Breast epithelium (tissue), 4 donors: ENCODE measurements at regions not wholly inside any gene's neighbourhood (a gene's known extent, or its start where the extent isn't known, plus 50 kb on each side); places are given as distances from the start of the nearest gene placed in this dataset.

Source experiments
- DNase-seq, 2 donors: peaks; one replicate each; pipeline ENCODE4 v3.0.0-alpha.2; 2019; ENCODE audit warnings: low spot score in 2 of 2
- H3K27ac ChIP-seq, 2 donors: fragments of 200-600 bp; sonication (generic) in 1 of 2; one replicate each; pipeline ENCODE4 v1.5.1; 2016 to 2019; ENCODE audit warnings: mild to moderate bottlenecking in 1 of 2
- H3K27me3 ChIP-seq, 2 donors: fragments of 200-600 bp; sonication (generic) in 1 of 2; one replicate each; pipeline versions ENCODE4 v1.5.1 to v1.6.0; 2017 to 2019; ENCODE audit warnings: control low read depth in 1 of 2, mild to moderate bottlenecking in 1 of 2
- H3K36me3 ChIP-seq: fragments of 200-600 bp; one replicate; pipeline ENCODE4 v1.5.1; 2019
- H3K4me1 ChIP-seq, 2 donors: fragments of 200-600 bp; sonication (generic); one replicate each; pipeline ENCODE4 v1.5.1; 2016 to 2019; ENCODE audit warnings: control low read depth in 1 of 2
- H3K4me3 ChIP-seq, 3 donors: fragments of 200-600 bp; sonication (generic); 1 replicate in 2 of 3; 2 replicates in 1 of 3; pipeline ENCODE4 v1.5.1; 2016 to 2019; ENCODE audit warnings: mild to moderate bottlenecking in 3 of 3, moderate library complexity in 2 of 3
- H3K9me3 ChIP-seq, 2 donors: fragments of 200-600 bp; sonication (generic) in 1 of 2; one replicate each; pipeline ENCODE4 v1.5.1; 2016 to 2019; ENCODE audit warnings: control low read depth in 1 of 2
- CTCF ChIP-seq, 3 donors: fragments of 450-650 bp; IDR thresholded peaks; one replicate each; pipeline ENCODE4 v1.5.1; 2016 to 2017; ENCODE audit warnings: antibody characterized with exemption in 3 of 3, mild to moderate bottlenecking in 3 of 3, moderate library complexity in 3 of 3
- POLR2A ChIP-seq: fragments of 450-650 bp; IDR thresholded peaks from one replicate; pipeline ENCODE4 v1.6.1; 2016; ENCODE audit warnings: antibody characterized with exemption, mild to moderate bottlenecking, moderate library complexity
- POLR2AphosphoS5 ChIP-seq, 3 donors: sonication (generic); formaldehyde crosslinking; IDR thresholded peaks; one replicate each; pipeline ENCODE4 v1.6.1; 2017; ENCODE audit warnings: antibody characterized with exemption in 3 of 3
- intact Hi-C: fragments of 100-400 bp; cut with DNase I; formaldehyde crosslinking; loops from one replicate; pipeline ENCODE4 v1.15.1; 2023; ENCODE audit warnings: low total_unique reads

GRCh38 chr20:11015440-11015839 lies 341.6 kb upstream of the JAG1 start:
- Histone ChIP-seq H3K4me1 (no peaks in the 10 kb centered on the region), H3K4me3 (no peak overlapping the region), H3K9me3 (no peaks in the 10 kb centered on the region), H3K36me3 (no peaks in the 10 kb centered on the region), H3K27ac (no peak overlapping the region), H3K27me3 (no peaks in the 10 kb centered on the region)
- TF ChIP-seq CTCF (IDR thresholded peaks at IDR 0.05) (no peak), POLR2AphosphoS5 (IDR thresholded peaks at IDR 0.05) (no peak), POLR2A (no peak)
- intact Hi-C loops, result no loop called here
- no peak for DNase-seq

- no peak for DNase-seq
- Histone ChIP-seq H3K4me1 (no peaks in the 10 kb centered on the region), H3K27ac (no peak overlapping the region), H3K9me3 (no peaks in the 10 kb centered on the region), H3K4me3 (no peak overlapping the region), H3K36me3 (no peaks in the 10 kb centered on the region), H3K27me3 (no peaks in the 10 kb centered on the region)
- intact Hi-C loops, result no loop called here
- TF ChIP-seq POLR2A, result no peak
- no peak for TF ChIP-seq CTCF (IDR thresholded peaks at IDR 0.05)
- no peak for TF ChIP-seq POLR2AphosphoS5 (IDR thresholded peaks at IDR 0.05)
These were observed 343.6 kb upstream of the JAG1 start for GRCh38 chr20:11017446-11017845.

- no peak for DNase-seq
- no peak overlapping the region for H3K27ac ChIP-seq
- no peaks in the 10 kb centered on the region for H3K4me1 ChIP-seq
- no peaks in the 10 kb centered on the region for H3K9me3 ChIP-seq
- H3K4me3 ChIP-seq, result no peak overlapping the region
- TF ChIP-seq POLR2AphosphoS5 (IDR thresholded peaks at IDR 0.05) (no peak), CTCF (IDR thresholded peaks at IDR 0.05) (no peak), POLR2A (no peak)
- H3K27me3 ChIP-seq, result no peaks in the 10 kb centered on the region
- H3K36me3 ChIP-seq, result no peaks in the 10 kb centered on the region
- intact Hi-C loops, result no loop called here
These were observed 344.9 kb upstream of the JAG1 start for GRCh38 chr20:11018668-11019170.

- H3K4me3 ChIP-seq, result no peak overlapping the region
- H3K4me1 ChIP-seq, result no peaks in the 10 kb centered on the region
- H3K9me3 ChIP-seq, result no peaks in the 10 kb centered on the region
- no peak for DNase-seq
- no peaks in the 10 kb centered on the region for H3K36me3 ChIP-seq
- intact Hi-C loops, result no loop called here
- TF ChIP-seq CTCF (IDR thresholded peaks at IDR 0.05), result no peak
- no peak for TF ChIP-seq POLR2AphosphoS5 (IDR thresholded peaks at IDR 0.05)
- TF ChIP-seq POLR2A, result no peak
- H3K27me3 ChIP-seq, result no peaks in the 10 kb centered on the region
- H3K27ac ChIP-seq, result no peak overlapping the region
These were observed 346.9 kb upstream of the JAG1 start for GRCh38 chr20:11020712-11021111.

GRCh38 chr20:11027224-11027623 lies 353.4 kb upstream of the JAG1 start:
- H3K4me1 ChIP-seq, result no peaks in the 10 kb centered on the region
- H3K27me3 ChIP-seq, result no peaks in the 10 kb centered on the region
- no peak overlapping the region for H3K27ac ChIP-seq
- no peaks in the 10 kb centered on the region for H3K9me3 ChIP-seq
- no peak overlapping the region for H3K4me3 ChIP-seq
- no peak for TF ChIP-seq POLR2A
- TF ChIP-seq POLR2AphosphoS5 (IDR thresholded peaks at IDR 0.05), result no peak
- TF ChIP-seq CTCF (IDR thresholded peaks at IDR 0.05), result no peak
- intact Hi-C loops, result no loop called here
- no peak for DNase-seq
- H3K36me3 ChIP-seq, result no peaks in the 10 kb centered on the region
